ENCODE measurements at regions not wholly inside any gene's neighbourhood (a gene's known extent, or its start where the extent isn't known, plus 50 kb on each side); places are given as distances from the start of the nearest gene placed in this dataset.
"Not testable (repeated sequence)": the region's sequence is repeated elsewhere in the genome, so short reads cannot be mapped to it uniquely, and the experiment has no call there.

DNA sequence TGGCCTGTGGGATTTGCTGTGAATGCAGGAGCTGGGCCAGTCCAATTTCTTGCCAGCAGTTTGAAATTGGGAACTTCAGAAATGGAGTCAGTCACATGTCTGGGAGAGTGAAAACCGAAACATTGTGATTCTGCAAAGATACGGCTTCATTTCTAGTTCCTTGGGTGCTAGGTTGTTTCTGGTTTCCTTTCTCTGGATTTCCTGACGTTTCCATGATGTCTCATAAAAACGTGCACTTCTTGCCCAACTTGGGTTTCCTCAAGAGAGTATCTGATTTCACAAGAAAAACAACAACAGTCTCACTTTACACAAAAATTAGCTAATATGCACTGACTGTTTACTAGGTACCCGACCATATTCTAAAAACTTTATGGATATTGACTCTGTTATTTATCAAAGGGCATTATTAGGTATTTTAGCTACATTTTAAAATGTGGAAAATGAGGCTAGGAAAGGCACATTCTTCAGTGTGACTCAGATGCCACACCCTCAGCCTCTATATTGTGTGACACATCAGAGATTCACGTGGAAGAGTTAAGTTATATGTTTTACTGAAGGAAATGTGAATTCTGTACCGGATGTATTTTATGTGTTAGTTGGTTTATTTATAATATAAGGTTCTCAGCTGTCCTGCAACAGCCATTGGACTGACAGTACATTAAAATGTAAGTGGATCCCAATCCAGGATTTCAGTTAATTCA lies 225.0 kb upstream of the PUDP start:
- no peak for DNase-seq

DNA sequence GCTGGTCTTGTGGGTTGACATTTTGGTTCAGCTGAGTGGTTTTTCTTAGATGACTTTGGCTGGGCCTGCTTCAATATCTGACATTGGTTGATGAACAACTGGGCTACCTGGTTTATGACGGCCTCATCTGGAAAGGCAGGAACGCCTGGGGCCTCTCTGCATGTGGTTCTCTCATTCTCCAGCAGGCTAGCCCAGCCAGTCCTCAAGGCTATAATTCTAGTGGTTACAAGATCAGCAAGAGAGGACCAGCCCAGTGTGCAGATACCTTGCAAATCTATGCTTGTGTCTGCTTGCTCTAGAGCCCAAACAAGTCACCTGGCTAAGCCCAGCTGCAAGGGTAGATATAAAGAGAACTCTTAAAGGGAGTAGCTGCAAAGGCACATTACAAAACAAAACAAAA lies 214.2 kb upstream of the PUDP start:
- DNase-seq, result no peak

DNA sequence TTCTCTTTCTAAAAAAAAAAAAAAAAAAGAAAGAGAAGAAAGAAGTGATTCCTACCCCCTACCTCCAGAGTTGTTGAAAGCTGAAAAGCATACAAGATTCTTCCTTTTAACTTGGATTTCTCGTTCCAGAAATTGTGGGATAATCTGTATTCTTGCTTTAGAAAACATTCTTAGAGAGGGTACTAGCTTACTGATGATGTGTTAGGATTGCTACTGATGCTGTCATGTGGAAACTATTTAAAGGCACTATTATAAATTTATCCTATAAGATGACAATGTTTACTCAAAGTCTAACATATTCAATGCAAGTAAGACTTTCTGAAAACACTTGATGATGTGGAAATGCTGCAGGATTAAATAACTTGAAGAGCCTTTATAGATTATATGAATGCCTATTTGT lies 204.0 kb upstream of the PUDP start:
- no peak for DNase-seq

DNA sequence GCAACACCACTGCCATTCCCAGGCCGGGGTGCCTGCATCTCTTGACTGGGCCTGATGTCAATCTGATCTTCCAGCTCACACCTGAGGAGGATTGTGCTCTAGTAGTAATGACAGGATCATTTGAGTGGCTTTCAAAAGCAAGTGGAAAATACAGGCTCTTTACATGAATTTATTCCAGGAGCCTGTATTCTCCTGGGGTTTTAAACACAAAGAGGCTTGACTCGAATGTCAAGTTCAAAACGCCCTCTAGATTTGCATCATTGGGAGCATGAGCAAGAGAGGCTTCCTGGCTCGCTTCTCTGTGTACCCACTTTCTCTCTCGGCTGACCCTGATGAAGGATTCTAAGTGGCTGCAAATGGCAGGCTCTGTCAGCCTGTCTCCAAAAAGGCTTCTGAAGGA lies 199.5 kb upstream of the PUDP start:
- no peak for DNase-seq

DNA sequence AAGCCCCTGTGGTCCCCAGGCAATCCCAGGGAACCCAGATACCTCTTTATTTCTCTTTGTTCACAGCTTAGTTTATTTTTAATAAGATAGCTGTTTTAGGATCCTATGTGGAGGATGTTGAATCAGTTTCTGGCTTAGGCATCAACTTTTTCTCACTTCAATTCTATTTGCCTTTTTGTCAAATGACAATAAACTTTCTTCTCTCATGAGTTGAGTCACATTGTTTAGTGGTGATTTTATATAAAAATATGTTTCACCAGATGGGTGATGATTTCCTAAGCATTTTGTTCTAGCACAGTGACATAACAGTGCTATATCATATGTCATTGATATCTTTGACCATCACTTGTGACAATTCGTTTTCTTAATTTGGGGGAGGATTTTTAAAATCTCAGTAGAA lies 198.1 kb upstream of the PUDP start:
- DNase-seq, result no peak

DNA sequence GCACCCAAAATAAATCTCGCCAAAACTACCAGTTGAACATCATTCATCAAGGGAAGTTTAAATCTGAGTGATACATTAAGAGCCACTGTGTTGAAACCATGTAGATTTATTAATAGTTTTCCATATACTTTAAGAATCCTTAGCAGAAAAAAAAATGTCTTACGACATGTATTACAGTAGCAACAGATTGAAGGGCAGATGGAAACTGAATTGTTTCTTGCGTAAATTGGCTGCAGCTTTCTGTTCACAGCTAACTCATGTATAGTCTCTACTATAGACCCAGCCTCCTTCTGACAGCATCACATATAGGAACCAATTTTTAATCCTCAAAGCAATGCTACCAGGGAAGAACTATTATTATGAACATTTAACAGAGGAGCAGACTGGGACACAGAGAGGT lies 195.2 kb upstream of the PUDP start:
- no peak for DNase-seq

DNA sequence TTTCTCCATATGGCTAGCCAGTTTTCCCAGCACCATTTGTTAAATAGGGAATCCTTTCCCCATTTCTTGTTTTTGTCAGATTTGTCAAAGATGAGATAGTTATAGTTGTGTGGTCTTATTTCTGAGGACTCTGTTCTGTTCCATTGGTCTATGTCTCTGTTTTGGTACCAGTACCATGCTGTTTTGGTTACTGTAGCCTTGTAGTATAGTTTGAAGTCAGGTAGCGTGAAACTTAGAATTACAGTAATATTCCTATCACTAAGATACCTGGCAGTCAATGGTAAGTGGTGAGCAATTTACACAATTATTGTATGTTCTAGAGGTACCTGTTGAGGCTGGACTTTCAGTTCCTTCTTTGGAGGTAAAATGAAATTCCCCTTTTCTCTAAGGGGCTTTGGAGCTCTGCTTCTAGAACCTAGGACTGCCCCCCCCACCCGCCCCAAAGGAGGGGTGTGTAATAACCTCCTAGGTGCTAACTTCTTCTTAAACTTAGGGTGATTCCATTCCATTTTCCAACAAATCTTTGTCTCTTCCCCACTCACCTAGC lies 187.9 kb upstream of the PUDP start:
- DNase-seq, result not testable (repeated sequence)

DNA sequence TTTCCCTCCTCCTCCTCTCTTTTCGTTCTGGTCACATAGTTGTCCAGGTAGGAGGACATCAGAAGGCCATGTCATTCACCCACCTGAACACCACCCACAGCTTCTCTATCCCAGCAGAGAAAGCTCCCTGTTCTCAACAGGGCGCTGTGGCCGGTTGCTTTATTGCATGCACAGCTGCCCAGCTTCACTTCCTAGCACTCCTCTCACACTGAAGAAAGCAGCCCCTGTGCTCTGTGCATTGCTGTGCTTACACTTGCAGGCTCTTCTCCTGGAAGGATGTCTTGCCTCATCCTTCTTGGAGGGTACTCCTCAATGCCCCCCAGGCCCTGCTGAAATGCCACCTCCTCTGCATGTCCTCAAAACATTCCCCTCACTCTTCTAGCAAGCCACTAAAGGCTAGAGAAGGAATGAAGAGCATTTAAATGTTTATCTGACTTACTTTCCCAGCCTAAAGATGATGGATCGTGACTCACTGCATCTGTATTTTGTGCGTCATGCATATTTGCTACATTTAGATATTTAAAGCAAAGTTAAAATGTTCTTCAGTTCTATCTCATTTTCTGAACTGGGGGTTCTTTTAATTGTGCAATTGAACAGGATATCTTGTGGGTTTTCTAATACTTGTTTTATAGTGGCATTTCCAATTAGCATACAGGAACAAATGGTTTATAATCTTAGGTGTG lies 186.4 kb upstream of the PUDP start:
- no peak for DNase-seq

DNA sequence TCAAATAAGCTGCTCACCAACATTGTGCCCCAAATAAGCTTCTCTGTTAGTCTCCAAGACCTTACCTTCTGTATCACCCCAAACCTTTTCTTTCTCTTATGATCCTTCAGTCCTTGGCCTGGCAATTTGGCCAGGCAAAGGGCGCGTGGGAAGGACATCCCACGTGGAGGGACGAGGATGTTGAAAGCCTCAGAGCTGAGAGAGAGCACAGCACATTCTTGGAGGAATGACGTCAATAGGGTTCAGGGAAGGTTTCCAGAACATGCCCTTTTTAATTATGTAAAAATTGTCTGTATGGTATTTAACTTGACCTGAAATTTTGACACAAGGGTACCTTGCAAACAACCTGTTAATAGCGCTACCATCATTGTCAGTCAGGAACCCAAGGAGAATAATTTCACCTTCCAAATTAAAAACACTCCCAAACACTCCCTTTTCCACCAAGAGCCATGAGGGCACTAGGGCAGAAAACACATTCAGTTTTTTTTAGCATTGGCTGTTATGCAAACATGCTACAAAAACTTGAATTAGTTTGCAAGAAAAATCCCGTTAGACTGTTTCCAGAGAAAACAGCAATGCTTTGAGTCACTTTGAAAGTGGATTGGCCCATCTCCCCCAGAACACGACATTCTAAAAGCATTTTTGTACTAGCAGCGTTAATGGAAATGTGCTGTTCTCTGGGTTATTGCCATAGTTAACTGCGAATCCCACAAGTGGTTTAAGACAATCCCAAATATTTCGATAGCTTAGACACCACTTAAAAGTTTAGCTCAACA lies 183.2 kb upstream of the PUDP start:
- DNase-seq, result no peak

DNA sequence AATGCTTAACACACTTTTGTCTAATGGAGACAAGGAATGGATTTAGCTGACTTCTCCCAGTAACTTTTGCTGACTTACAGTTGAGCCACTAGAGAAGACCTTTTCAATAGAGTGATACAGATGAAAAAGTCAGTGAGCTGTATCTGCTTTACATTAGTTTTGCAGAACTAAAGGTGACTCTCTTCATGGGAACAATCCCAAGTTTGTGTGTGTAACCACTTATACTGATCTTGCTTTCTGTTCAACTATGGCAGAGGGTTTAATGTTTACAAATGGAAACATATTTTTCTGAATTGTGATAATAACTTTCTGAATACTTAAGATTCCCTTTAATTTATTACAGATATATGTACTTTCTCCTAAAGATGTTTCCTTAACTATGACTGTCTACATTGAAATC lies 182.6 kb upstream of the PUDP start:
- no peak for DNase-seq

DNA sequence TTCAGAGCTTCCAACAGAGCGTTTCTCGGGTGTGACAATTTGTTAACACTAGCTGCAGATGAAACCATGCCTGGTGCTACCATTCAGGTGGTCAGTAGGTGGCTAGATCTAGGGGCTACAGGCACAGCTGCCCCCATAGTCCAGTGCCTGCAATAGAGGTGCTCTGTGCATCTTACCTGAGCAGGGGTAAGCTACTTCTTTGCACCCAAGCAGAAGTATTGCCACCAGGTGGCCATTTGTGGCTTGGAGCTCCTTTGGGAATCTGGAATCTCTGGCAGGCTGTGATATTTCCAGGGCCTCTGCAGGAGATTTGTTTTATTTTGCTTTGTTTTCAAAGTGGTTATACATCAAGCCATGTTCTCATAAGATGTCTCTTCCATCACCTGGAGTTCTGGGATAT lies 170.7 kb upstream of the PUDP start:
- no peak for DNase-seq

DNA sequence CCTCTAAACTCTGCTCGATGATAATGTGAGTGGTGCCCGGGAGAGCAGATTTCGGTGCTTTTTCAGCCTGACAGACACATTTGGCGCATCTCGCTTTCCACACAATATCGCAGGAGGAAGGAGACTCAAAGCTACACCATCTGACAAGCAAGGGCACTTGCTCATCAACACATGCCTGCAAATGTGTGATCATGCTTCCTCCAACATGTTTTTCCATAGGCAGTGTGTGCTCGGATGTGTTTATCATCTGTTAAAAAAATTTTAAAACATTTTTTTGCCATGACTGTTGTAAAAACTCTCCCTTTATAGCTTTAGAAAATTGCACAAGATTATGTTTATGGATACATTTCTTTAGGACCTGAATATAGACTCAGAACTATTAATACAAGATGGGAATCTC lies 170.3 kb upstream of the PUDP start:
- DNase-seq, result no peak

DNA sequence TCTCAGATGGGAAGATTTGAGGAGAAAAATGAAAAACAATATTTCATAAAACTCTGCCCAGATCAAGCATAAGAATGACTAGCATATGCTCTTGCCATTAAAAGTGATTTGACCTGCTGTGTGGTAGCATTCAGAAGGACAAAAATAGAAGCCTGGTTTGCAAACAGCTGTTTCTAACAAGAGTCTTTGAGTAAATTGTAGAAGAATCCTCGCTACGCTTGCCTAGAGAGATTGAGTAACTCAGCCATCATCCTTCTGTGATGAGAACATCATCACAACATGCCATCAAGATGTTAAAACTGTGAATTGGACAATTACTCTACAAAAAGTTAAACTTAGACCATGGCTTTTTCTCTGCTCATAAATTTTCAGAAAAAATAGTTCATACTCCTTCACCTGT lies 168.9 kb upstream of the PUDP start:
- DNase-seq, result no peak

DNA sequence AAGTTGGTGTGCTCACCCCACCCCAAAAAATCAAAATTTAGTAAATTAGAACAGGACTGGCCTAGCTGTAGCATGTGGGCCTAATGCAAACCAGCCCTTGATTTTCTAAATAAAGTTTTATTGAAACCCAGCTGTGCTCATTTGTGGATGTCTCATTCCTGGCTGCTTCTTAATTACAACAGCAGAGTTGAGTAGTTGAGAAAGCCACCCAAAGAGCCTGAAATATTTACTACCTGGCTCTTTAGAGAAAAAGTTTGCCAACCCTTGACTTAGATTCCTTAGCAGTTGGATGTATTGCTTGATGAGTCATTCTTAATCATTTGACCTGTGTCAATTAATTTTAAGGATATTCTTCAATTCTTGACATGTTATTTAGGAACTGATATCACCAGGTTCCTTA lies 168.3 kb upstream of the PUDP start:
- DNase-seq, result no peak

DNA sequence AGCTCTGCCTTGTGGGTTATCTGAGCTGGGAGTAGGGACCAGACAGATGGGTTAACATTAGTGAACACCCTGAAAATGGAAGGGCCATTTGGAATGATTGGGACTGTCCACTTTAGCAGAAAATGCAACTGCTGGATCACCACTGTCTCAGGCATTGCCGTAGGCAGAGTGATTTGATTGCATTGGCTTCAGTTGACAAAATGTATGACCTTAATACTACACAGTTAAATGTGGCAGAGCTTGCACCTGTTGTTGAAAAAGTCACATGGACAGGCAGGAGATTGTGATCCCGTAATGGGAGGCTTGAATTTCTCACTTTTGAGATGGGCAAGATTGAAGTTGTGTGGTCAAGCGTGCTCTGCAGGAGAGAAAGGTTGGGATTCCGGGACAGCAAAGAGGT lies 166.5 kb upstream of the PUDP start:
- no peak for DNase-seq

DNA sequence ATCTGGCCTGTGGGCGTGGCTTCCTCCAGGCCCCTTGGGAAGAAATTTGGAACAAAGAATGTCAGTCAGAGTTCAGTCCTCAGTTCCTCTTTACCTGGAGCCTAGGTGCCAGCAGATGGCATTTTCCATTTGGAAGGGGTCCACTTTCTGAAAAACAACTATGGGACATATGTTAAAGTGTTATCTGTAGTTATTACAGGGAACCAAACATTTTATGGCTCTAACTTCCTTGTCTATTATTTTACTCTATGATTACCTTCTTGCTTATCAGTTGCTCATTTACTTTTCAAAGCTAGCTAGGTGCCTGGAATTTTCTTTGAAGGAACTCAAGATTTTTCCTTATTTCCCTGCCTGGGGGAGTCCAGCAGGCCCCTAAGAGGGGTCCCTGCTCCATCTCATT lies 159.8 kb upstream of the PUDP start:
- DNase-seq, result no peak

DNA sequence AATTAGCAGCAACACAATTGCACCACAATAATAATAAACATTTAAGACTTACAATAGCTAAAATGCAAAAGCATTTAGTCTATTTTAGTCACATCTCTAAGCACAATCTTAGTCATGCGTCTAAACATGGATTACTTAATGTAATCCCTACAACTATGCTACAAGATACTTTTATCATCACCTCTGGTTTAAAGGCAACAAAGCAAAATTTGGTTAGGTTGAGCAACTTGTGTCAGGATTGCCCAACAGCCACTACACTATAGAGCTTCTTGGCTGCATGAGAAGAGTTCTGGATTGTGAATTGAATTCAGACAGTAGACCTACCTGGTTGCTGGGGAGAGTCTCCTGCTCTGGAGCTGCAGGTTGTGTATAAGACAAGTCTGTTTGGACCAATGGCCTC lies 146.5 kb upstream of the PUDP start:
- DNase-seq, result no peak

DNA sequence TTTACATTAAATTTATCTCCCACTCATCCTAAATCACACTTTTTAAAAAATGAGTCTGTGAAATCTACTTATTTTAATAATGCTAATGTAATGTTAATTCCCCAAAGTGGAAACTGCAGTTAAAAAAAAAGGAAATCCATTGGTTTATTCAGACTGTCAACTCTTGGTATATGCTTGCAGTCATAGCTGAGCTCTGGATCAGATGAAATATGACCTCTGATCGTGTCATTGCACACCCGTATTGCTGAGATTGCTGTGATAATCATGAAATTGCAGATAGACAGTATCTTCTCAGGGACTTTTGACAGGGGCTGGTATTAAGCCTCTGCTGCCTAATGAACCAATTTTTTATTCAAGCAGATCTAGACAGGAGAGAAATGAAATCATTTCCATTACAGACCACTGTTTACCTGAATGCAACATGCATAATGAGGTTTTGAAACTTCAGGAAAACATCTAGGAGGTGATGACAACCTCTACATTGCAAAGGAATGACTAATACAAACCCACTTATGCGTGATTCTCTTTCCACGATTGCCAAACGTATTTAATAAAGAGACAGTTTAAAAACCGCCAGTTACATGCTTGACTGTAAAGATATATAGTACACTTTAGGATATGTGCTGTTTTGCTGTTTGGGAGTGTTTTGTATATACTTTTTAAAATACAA lies 138.3 kb upstream of the PUDP start:
- DNase-seq, result no peak

DNA sequence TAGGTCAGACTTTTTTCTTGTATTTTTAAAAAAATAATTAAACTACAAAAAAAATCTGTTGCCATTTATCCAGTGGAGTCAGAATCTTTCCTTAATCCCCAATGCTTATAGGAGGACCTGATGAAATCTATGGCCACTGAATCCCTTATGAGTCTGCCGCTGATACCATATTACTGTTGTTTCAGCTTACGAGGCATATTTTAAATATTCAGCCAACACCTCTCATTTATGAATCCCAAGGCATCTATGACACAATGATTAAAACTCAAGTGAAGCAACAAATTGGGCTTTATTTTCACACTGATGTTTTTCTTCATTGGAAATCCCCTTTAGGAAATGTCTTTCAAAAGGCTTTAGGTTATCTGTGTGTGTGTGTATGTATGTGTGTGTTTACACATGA lies 137.8 kb upstream of the PUDP start:
- no peak for DNase-seq

DNA sequence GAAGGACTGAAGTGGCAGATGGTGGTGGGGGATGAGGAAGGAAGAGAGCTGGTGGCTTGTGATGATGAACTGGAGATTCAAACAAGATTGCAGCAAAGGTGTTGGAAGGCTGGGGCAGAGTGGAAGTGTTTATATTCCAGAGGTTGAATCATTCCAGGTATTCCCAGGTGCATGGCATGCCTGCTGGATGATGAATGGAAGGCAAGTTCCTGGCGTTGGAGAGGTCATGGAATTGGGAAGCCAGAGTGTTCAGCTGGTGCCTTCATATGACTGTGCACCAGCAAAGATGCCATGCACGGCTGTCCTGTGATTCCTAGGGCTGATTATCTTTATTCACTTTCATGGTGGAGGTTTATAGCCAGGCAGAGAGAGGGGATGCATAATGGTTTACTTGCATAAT lies 135.8 kb upstream of the PUDP start:
- DNase-seq, result no peak

DNA sequence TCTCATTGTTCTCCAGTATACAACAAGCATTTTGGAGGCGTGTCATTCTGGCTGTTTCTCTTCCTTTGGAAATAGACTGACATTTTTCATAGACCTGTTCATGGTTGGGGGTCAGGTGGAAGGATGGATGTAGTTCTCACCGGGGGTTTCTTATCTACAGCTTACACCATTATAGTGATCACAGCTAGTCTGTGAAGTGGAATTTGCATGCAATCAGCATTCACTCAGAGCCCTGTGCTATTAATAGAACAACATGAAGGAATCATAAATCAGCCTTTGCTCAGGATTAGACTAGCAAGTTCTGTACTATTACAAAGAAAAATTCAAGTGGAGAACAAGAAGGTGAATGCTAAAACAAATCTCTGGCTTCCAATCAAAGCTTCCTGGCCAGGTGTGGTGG lies 132.6 kb upstream of the PUDP start:
- no peak for DNase-seq

DNA sequence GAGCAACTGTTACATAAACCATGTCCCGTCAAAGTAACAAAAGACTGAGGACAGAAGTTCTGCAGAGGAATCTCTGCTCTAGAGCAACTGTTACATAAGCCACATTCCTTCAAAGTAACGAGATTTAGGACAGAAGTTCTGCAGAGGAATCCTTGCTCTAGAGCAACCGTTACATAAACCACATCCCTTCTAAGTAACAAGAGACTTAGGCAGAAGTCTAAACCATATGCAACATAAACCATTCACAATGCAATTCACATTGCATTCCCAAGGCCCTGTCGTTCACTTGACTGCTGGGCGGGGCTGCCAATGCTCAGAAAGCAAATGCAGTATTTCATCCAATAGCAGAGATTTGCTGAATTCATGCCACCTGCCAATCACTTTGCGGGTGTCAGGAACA lies 124.4 kb upstream of the PUDP start:
- DNase-seq, result no peak

DNA sequence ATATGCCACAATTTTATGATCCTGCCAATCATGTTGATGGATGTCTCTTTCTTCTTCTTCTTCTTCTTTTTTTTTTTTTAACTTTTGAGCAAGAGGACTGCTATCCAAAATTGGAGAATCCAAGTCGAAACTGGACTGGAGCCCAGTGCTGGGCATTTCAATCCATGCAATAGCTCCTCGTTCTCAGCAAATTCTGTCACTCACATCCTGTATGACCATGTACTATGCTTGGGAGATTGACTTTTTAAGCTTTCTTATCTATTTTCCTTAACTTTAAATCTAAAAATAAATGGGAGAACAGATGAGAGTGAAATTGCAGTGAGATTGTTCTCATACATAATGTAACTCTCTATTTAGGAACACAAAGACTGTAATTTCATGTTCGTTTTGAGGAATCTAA lies 123.0 kb upstream of the PUDP start:
- no peak for DNase-seq

DNA sequence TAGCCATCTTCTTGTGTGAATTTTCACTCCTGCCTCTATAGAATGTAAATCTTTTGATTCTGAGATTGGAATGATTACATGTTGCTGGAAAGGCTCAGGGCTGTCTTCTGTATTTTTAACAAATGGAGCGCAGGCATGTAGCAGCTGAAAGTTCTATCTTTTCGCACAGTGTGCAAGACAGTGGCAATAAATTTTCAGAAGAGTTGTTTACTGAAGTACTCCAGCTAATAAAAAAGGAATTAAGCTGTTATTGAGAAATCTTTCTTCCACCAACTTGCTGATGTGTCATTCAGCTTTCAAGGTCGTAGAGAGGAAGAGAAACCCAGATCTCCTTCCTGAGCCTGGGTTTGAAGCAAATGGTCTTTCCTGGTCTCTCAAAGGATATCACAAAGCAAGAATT lies 122.0 kb upstream of the PUDP start:
- DNase-seq, result no peak
